ENCODE measurements at regions not wholly inside any gene's neighbourhood (a gene's known extent, or its start where the extent isn't known, plus 50 kb on each side); places are given as distances from the start of the nearest gene placed in this dataset.

DNA sequence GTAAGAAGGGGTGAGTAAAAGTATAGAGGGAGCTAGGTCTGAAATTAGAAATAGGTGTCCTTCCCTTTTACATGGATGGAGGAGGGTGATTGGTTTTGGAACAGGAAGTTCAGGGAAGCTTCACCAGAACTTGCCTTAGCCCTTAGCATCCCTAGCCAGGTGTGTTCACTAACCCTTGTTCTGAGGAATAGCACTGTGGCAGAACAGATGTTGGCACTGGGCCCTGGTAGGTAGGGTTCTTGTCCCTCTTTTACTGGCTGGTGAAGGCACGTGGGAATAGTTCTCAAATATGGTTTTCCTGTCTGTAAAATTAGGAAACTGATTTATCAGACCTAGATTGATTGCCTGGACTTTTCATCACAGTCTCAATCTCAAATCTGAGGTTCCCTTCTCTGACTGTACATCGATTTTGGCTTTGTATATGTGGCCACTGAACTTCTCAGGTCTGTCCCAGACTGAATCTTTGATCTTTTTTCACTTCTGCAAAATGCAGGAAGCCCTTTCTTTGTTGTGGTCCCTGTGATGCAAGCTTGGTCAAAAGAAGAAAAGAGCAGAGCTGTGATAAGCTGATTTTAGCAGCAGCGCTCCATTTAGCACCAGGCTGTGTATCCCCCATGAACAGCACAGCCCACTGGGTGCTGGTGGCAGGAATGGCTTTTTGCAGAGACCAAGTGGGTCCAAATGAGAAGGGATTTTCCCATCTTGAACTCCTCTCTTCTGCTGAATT lies 86.2 kb upstream of the HTR2A start:
- Histone ChIP-seq H3K9me3 (ENCODE audit: insufficient read depth, low read depth, low read length) (no peaks in the 10 kb centered on the region), H3K4me3 (ENCODE audit: low read length) (no peak overlapping the region), H3K27ac (ENCODE audit: low read depth, low read length) (no peak overlapping the region), H3K9ac (ENCODE audit: low read depth, low read length) (no peak overlapping the region), H3K36me3 (ENCODE audit: insufficient read depth, low read length) (no peaks in the 10 kb centered on the region), H3K4me1 (ENCODE audit: insufficient read depth, low read length) (no peaks in the 10 kb centered on the region), H3K27me3 (ENCODE audit: insufficient read depth, low read length) (no peaks in the 10 kb centered on the region)
- WGBS: 89% methylated on average over 3 of the region's 3 CpGs

DNA sequence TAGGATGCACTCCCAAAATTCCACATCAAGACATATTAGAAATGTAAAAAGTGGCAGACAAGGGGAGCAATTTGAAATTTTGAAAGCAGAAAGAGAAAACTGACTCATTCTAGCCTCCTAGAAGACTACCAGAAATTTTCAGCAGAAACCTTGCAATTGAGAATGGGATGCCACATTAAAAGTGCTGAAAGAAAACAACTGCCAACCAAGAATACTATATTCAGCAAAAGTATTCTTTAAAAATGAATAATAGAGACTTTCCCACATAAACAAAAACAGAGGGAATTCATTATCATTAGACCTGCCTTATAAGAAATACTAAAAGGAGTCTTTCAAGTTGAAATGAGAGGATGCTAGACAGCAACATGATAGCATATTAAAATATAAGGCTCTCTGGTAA lies 78.3 kb upstream of the HTR2A start:
- Histone ChIP-seq H3K4me1 (ENCODE audit: insufficient read depth, low read length) (no peaks in the 10 kb centered on the region), H3K9me3 (ENCODE audit: insufficient read depth, low read depth, low read length) (peaks cover 11% of the 10 kb centered on the region; the same call in 1 of the 2 replicates), H3K27ac (ENCODE audit: low read depth, low read length) (no peak overlapping the region), H3K27me3 (ENCODE audit: insufficient read depth, low read length) (no peaks in the 10 kb centered on the region), H3K36me3 (ENCODE audit: insufficient read depth, low read length) (no peaks in the 10 kb centered on the region), H3K4me3 (ENCODE audit: low read length) (no peak overlapping the region), H3K9ac (ENCODE audit: low read depth, low read length) (no peak overlapping the region)

DNA sequence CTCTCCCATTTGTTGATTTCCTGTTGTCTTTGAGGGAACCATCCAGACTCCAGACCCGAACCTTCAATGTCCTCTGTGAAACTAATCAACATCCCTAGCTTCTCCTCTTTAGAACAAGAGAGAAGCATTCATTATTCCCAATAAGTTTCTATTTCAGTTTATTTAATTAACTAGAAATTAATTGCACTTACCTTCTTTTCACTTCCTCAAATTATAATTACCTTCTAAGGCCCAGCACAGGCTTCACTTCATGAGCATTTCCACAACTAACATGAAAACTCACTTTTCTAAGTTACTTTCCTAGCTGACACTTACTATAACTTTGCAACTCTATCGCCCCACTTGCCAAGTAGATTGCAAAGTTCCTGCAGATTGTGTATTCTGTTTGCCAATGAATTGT lies 71.6 kb upstream of the HTR2A start:
- H3K27ac ChIP-seq (ENCODE audit: low read depth, low read length): no peak overlapping the region
- no peak overlapping the region for H3K4me3 ChIP-seq (ENCODE audit: low read length)
- H3K9me3 ChIP-seq (ENCODE audit: insufficient read depth, low read depth, low read length): no peaks in the 10 kb centered on the region
- H3K4me1 ChIP-seq (ENCODE audit: insufficient read depth, low read length): no peaks in the 10 kb centered on the region
- H3K36me3 ChIP-seq (ENCODE audit: insufficient read depth, low read length): no peaks in the 10 kb centered on the region
- WGBS: 96% methylated on average over 2 of the region's 2 CpGs
- no peaks in the 10 kb centered on the region for H3K27me3 ChIP-seq (ENCODE audit: insufficient read depth, low read length)
- no peak overlapping the region for H3K9ac ChIP-seq (ENCODE audit: low read depth, low read length)

DNA sequence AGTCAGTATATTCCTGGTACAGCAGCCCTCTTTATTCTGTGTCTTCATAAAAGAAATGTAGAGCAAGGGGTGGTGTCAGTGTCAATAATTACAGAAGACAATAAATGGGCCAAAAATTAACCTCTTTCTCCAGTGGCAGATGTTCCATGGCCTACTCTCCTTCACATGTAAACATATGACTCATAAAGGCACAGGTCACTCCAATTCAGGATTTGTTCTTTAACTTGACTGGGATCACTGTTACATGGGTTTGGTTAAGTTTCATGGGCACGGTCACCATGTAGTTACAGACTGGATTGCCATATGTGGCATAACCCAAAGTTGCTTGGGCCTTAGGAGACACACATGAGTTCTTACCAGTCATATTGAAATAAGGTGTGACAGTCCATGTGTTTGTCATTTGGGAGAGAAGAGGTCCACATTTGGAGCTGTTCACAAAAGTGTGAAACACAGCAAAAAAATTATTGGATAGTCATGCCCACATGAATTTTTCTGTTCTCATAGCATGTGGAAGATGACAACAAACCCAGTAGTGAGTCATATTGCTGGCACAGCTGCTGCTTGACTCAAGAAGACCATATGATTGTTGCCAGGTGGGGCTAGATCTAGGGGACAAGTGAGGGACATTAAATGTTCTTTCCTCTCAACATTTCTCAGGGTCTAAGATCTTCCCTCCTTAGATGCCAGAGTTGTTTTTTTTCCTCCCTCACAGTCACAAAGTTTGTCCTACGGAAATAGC lies 68.1 kb upstream of the HTR2A start:
- WGBS: 50% methylated on average over 2 of the region's 2 CpGs
- H3K9ac ChIP-seq (ENCODE audit: low read depth, low read length): no peak overlapping the region
- H3K9me3 ChIP-seq (ENCODE audit: insufficient read depth, low read depth, low read length): no peaks in the 10 kb centered on the region
- no peak overlapping the region for H3K4me3 ChIP-seq (ENCODE audit: low read length)
- H3K4me1 ChIP-seq (ENCODE audit: insufficient read depth, low read length): no peaks in the 10 kb centered on the region
- no peaks in the 10 kb centered on the region for H3K27me3 ChIP-seq (ENCODE audit: insufficient read depth, low read length)
- no peaks in the 10 kb centered on the region for H3K36me3 ChIP-seq (ENCODE audit: insufficient read depth, low read length)
- no peak overlapping the region for H3K27ac ChIP-seq (ENCODE audit: low read depth, low read length)

DNA sequence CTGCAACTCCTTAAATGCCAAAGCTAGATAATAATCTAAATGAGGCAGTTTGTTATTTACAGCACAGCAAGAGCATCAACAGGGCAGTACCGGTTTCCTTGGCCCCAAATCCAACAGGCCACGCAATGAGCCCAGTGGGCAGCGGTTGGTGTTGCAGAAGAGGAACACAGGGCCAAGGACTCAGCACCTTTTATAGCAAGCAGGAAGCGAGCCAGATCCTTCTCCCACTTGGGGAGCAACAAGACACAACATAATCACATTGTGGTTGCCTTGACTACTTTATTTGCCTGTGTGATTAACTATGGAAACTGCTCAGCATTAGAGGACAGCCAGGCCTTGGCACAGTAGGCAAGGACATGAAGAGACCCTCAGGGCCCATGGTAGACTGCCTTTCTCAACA lies 67.1 kb upstream of the HTR2A start:
- H3K27me3 ChIP-seq (ENCODE audit: insufficient read depth, low read length): no peaks in the 10 kb centered on the region
- 94% methylated on average over 4 of the region's 4 CpGs for WGBS
- no peaks in the 10 kb centered on the region for H3K36me3 ChIP-seq (ENCODE audit: insufficient read depth, low read length)
- no peak overlapping the region for H3K27ac ChIP-seq (ENCODE audit: low read depth, low read length)
- no peaks in the 10 kb centered on the region for H3K9me3 ChIP-seq (ENCODE audit: insufficient read depth, low read depth, low read length)
- H3K9ac ChIP-seq (ENCODE audit: low read depth, low read length): no peak overlapping the region
- H3K4me3 ChIP-seq (ENCODE audit: low read length): no peak overlapping the region
- H3K4me1 ChIP-seq (ENCODE audit: insufficient read depth, low read length): no peaks in the 10 kb centered on the region

DNA sequence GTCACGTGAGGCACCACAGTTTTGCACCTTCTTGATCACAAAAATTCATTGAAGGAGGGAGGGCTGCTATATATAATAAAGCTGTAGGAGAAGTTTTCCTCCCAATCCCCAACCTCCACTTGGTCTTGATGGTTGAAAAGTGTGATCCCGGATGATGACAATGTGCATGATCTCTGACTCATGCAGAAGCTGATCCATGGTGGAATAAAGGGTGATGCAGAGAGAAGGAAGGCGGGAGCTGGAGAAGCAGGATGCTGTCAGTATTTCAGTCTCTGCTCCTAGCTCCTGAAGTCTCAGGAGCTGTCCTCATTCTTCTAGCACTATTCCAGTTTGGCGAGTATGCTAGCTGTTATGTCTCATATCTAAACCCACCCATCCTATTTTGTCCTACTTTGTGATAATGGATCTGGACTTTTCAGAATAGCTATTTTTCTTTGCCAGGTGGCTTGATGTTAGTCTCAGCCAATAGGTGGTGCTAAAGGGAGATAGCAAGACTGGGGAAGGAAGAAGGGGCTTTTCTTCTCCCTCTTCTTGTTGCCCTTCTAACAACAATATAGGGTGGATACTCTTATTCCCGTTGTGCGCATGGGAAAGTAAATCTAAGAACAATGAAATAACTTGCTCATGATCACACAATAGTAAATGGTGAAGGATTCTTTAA lies 65.6 kb upstream of the HTR2A start:
- Histone ChIP-seq H3K27ac (ENCODE audit: low read depth, low read length) (no peak overlapping the region), H3K4me1 (ENCODE audit: insufficient read depth, low read length) (no peaks in the 10 kb centered on the region), H3K9me3 (ENCODE audit: insufficient read depth, low read depth, low read length) (no peaks in the 10 kb centered on the region), H3K27me3 (ENCODE audit: insufficient read depth, low read length) (no peaks in the 10 kb centered on the region), H3K36me3 (ENCODE audit: insufficient read depth, low read length) (no peaks in the 10 kb centered on the region), H3K9ac (ENCODE audit: low read depth, low read length) (no peak overlapping the region), H3K4me3 (ENCODE audit: low read length) (no peak overlapping the region)
- 92% methylated on average over 4 of the region's 6 CpGs for WGBS

DNA sequence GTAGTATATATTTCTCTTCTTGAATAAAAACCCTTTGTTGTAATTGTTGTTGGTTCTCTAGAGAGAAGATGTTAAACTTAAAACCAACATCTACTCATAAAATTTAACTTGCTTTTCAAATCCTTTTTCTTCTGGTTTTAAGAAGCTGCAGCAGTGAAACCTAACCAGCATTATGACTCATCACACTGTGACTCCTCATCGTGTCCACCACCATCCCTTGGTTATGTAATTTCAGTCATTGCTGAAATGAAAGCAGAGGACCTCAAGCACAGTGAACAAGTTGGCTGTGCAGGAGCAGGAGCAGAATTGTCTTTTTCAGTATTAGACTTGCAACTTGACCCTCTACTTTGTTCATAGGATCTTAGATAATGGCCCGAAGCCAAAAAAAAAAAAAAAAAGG lies 64.9 kb upstream of the HTR2A start:
- Histone ChIP-seq H3K4me3 (ENCODE audit: low read length) (no peak overlapping the region), H3K9ac (ENCODE audit: low read depth, low read length) (no peak overlapping the region), H3K36me3 (ENCODE audit: insufficient read depth, low read length) (no peaks in the 10 kb centered on the region), H3K4me1 (ENCODE audit: insufficient read depth, low read length) (no peaks in the 10 kb centered on the region), H3K9me3 (ENCODE audit: insufficient read depth, low read depth, low read length) (no peaks in the 10 kb centered on the region), H3K27ac (ENCODE audit: low read depth, low read length) (no peak overlapping the region), H3K27me3 (ENCODE audit: insufficient read depth, low read length) (no peaks in the 10 kb centered on the region)
- 79% methylated on average over 2 of the region's 2 CpGs for WGBS

DNA sequence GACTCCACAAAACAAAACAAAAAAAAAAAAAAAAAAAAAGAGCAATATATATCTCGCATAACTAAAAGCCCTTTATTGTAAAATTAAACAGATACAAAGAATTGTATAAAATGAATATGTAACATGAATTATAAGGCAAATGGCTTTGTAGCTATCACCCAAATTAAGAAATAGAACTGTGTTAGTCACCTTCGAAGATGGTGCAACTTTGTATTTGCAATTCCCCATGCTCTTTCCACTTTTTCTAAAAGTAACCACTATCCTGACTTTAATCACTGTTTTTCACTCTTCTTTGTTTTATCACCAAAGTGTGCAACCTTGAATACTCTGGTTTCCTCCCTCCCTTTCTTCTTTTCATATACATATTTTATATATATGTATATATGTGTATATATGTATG lies 57.1 kb upstream of the HTR2A start:
- H3K27ac ChIP-seq (ENCODE audit: low read depth, low read length): no peak overlapping the region
- H3K4me3 ChIP-seq (ENCODE audit: low read length): no peak overlapping the region
- WGBS: 98% methylated on average over 1 of the region's 2 CpGs
- H3K36me3 ChIP-seq (ENCODE audit: insufficient read depth, low read length): no peaks in the 10 kb centered on the region
- no peaks in the 10 kb centered on the region for H3K4me1 ChIP-seq (ENCODE audit: insufficient read depth, low read length)
- no peaks in the 10 kb centered on the region for H3K27me3 ChIP-seq (ENCODE audit: insufficient read depth, low read length)
- no peak overlapping the region for H3K9ac ChIP-seq (ENCODE audit: low read depth, low read length)
- no peaks in the 10 kb centered on the region for H3K9me3 ChIP-seq (ENCODE audit: insufficient read depth, low read depth, low read length)

DNA sequence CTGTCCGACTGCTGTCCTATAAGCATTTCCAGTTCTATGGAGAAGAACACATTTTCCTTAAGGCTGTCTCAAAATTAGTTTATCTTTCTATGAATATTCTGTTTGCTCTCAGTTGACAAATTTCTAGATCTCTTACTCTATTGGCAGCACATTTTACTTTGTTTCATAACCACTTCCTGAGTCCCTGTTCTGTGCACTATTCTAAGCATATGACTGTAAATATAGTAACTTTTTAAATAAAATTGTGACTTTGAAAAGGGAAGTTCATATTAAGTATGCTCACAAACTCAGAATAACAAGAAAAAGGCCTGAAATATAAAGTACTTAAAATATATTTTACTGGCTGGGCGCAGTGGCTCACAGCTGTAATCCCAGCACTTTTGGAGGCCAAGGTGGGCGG lies 56.5 kb upstream of the HTR2A start:
- Histone ChIP-seq H3K36me3 (ENCODE audit: insufficient read depth, low read length) (no peaks in the 10 kb centered on the region), H3K9ac (ENCODE audit: low read depth, low read length) (no peak overlapping the region), H3K4me1 (ENCODE audit: insufficient read depth, low read length) (peaks cover under 1% of the 10 kb centered on the region; the same call in 1 of the 2 replicates), H3K27me3 (ENCODE audit: insufficient read depth, low read length) (no peaks in the 10 kb centered on the region), H3K27ac (ENCODE audit: low read depth, low read length) (no peak overlapping the region), H3K9me3 (ENCODE audit: insufficient read depth, low read depth, low read length) (no peaks in the 10 kb centered on the region), H3K4me3 (ENCODE audit: low read length) (no peak overlapping the region)
- WGBS: 96% methylated on average over 3 of the region's 3 CpGs

DNA sequence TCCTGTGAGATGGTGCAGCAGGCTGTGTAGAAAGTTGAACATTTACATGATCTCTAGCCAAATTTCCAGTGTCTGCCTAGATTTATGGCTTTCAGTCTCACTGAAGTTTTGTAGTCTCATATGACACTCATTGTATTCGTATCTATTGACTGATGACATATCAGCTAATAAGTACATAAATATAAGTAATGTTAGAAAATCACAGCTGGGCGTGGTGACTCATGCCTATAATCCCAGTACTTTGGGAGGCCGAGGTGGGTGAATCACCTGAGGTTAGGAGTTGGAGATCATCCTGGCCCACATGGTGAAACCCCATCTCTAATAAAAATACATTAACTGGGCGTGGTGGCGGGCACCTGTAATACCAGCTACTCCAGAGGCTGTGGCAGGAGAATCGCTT lies 54.7 kb upstream of the HTR2A start:
- H3K4me3 ChIP-seq (ENCODE audit: low read length): no peak overlapping the region
- no peak overlapping the region for H3K27ac ChIP-seq (ENCODE audit: low read depth, low read length)
- H3K9ac ChIP-seq (ENCODE audit: low read depth, low read length): no peak overlapping the region
- WGBS: 91% methylated on average over 5 of the region's 6 CpGs
- H3K36me3 ChIP-seq (ENCODE audit: insufficient read depth, low read length): no peaks in the 10 kb centered on the region
- no peaks in the 10 kb centered on the region for H3K9me3 ChIP-seq (ENCODE audit: insufficient read depth, low read depth, low read length)
- peaks cover 17% of the 10 kb centered on the region for H3K4me1 ChIP-seq (ENCODE audit: insufficient read depth, low read length)
- H3K27me3 ChIP-seq (ENCODE audit: insufficient read depth, low read length): no peaks in the 10 kb centered on the region

DNA sequence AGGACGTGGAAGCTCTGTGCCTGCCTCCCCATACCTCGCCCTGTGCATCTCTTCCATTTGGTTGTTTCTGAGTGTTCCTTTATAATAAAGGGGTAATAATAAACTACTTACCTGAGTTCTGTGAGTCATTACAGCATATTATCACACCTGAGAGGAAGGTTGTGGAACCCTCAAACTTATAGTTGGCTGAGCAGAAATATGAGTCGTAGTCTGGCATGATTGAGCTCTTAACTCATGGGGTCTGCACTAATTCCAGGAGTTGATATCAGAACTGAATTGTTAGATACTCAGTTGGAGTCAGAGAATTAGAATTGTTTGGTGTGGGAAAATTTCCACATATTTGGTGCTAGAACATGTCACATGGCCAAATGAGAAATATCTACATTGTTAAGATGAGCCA lies 52.4 kb upstream of the HTR2A start:
- Histone ChIP-seq H3K27ac (ENCODE audit: low read depth, low read length) (no peak overlapping the region), H3K4me1 (ENCODE audit: insufficient read depth, low read length) (peaks cover 18% of the 10 kb centered on the region), H3K9ac (ENCODE audit: low read depth, low read length) (no peak overlapping the region), H3K27me3 (ENCODE audit: insufficient read depth, low read length) (no peaks in the 10 kb centered on the region), H3K36me3 (ENCODE audit: insufficient read depth, low read length) (no peaks in the 10 kb centered on the region), H3K4me3 (ENCODE audit: low read length) (no peak overlapping the region), H3K9me3 (ENCODE audit: insufficient read depth, low read depth, low read length) (peaks cover 22% of the 10 kb centered on the region)
- 97% methylated on average over 3 of the region's 3 CpGs for WGBS
